Keratinocyte (primary cell): ENCODE measurements at regions not wholly inside any gene's neighbourhood (a gene's known extent, or its start where the extent isn't known, plus 50 kb on each side); places are given as distances from the start of the nearest gene placed in this dataset.

Source experiments
- DNase-seq: peaks from one replicate; pipeline ENCODE4 v3.0.0-alpha.2; 2011; ENCODE audit warnings: low read depth, missing footprints, low spot score
- FAIRE-seq: peaks from 2 replicates; lab custom pipeline; 2011; peaks lifted over from hg19 to GRCh38; lab: Jason Lieb, UNC
- H2AFZ ChIP-seq: 2 replicates; pipeline ENCODE4 v1.6.0; 2012; ENCODE audit warnings: low read length, control low read depth, inconsistent platforms; ENCODE audit not compliant: control insufficient read depth
- H3K27ac ChIP-seq: 2 replicates; pipeline ENCODE4 v1.5.1; 2011; ENCODE audit warnings: low read length; ENCODE audit not compliant: control insufficient read depth, insufficient read depth
- H3K27me3 ChIP-seq: 3 replicates; pipeline ENCODE4 v1.6.0; 2011; ENCODE audit warnings: low read length; ENCODE audit not compliant: control insufficient read depth, insufficient read depth; ENCODE audit errors: extremely low read depth
- H3K36me3 ChIP-seq, 2 experiments: 2 replicates in 1 of 2; 3 replicates in 1 of 2; pipeline ENCODE4 v1.5.1; 2011; ENCODE audit warnings: low read length in 2 of 2, mild to moderate bottlenecking in 1 of 2; ENCODE audit not compliant: control insufficient read depth in 2 of 2, insufficient read depth in 2 of 2; ENCODE audit errors: extremely low read depth in 1 of 2
- H3K4me1 ChIP-seq: 3 replicates; pipeline ENCODE4 v1.5.1; 2011; ENCODE audit warnings: low read length; ENCODE audit not compliant: control insufficient read depth, insufficient read depth; ENCODE audit errors: extremely low read depth
- H3K4me2 ChIP-seq: 3 replicates; pipeline ENCODE4 v1.6.0; 2011; ENCODE audit warnings: low read depth, low read length; ENCODE audit not compliant: control insufficient read depth, insufficient read depth; ENCODE audit errors: extremely low read depth
- H3K4me3 ChIP-seq, 3 experiments: fragments of 200-600 bp in 1 of 3; sonication (generic) in 1 of 3; 2 replicates in 2 of 3; 3 replicates in 1 of 3; pipeline ENCODE4 v1.5.1; 2011 to 2016; ENCODE audit warnings: low read length in 3 of 3, mild to moderate bottlenecking in 3 of 3, control low read depth in 2 of 3, inconsistent platforms in 1 of 3, low read depth in 1 of 3, mixed read lengths in 1 of 3, mixed run types in 1 of 3, moderate library complexity in 1 of 3; ENCODE audit not compliant: control insufficient read depth in 2 of 3, insufficient read depth in 2 of 3; ENCODE audit errors: extremely low read depth in 1 of 3
- H3K79me2 ChIP-seq: 2 replicates; pipeline ENCODE4 v1.6.0; 2012; ENCODE audit warnings: low read length; ENCODE audit not compliant: control insufficient read depth, insufficient read depth
- H3K9ac ChIP-seq: 3 replicates; pipeline ENCODE4 v1.6.0; 2011; ENCODE audit warnings: low read length; ENCODE audit not compliant: control insufficient read depth, insufficient read depth; ENCODE audit errors: extremely low read depth
- H3K9me1 ChIP-seq: 3 replicates; pipeline ENCODE4 v1.6.0; 2011; ENCODE audit warnings: low read length; ENCODE audit not compliant: control insufficient read depth, insufficient read depth; ENCODE audit errors: extremely low read depth
- H3K9me3 ChIP-seq: 2 replicates; pipeline ENCODE4 v1.5.1; 2012; ENCODE audit warnings: low read depth, low read length; ENCODE audit not compliant: control insufficient read depth
- H4K20me1 ChIP-seq: 3 replicates; pipeline ENCODE4 v1.6.0; 2011; ENCODE audit warnings: low read length; ENCODE audit not compliant: control insufficient read depth, insufficient read depth; ENCODE audit errors: extremely low read depth
- EZH2 ChIP-seq: IDR thresholded peaks from one replicate; pipeline ENCODE4 v1.6.1; 2012; ENCODE audit warnings: inconsistent platforms, mild to moderate bottlenecking, low read length, moderate library complexity
- dilution Hi-C: fragments of 300-500 bp; cut with MboI; formaldehyde crosslinking; loops from one replicate; pipeline ENCODE4 v1.7.0; 2020; ENCODE audit warnings: low sequenced_read_pairs; ENCODE audit not compliant: extremely low pct_ligation_motif_present
- TF ChIP-seq, protein P1 (sequence below), 3 experiments: IDR thresholded peaks in 1 of 3; conservative IDR thresholded peaks in 1 of 3; optimal IDR thresholded peaks in 1 of 3; 2 replicates in 2 of 3; 3 replicates in 1 of 3; pipeline versions ENCODE3 to v1.5.1; 2011; ENCODE audit warnings: low read length in 3 of 3, mild to moderate bottlenecking in 3 of 3, moderate library complexity in 2 of 3, control low read depth in 1 of 3, inconsistent platforms in 1 of 3; ENCODE audit not compliant: insufficient read depth in 2 of 3; ENCODE audit errors: extremely low read depth in 1 of 3

GRCh38 chr14:61176686-61177085 is 104.5 kb downstream of the TMEM30B start:
- H3K9me1 ChIP-seq, result no peaks in the 10 kb centered on the region
- H3K27me3 ChIP-seq, result no peaks in the 10 kb centered on the region
- H3K79me2 ChIP-seq, result no peaks in the 10 kb centered on the region
- no peak overlapping the region for H3K27ac ChIP-seq
- H3K9me3 ChIP-seq, result peaks cover 3% of the 10 kb centered on the region
- H3K4me3 ChIP-seq, result no peak overlapping the region
- H3K36me3 ChIP-seq, result no peaks in the 10 kb centered on the region
- H3K4me2 ChIP-seq, result no peak overlapping the region
- dilution Hi-C loops, result no loop called here
- no peak overlapping the region for H2AFZ ChIP-seq
- DNase-seq (no peak), FAIRE-seq (no peak)
- H4K20me1 ChIP-seq, result no peaks in the 10 kb centered on the region
- no peak for TF ChIP-seq EZH2
- TF ChIP-seq, protein P1, sequence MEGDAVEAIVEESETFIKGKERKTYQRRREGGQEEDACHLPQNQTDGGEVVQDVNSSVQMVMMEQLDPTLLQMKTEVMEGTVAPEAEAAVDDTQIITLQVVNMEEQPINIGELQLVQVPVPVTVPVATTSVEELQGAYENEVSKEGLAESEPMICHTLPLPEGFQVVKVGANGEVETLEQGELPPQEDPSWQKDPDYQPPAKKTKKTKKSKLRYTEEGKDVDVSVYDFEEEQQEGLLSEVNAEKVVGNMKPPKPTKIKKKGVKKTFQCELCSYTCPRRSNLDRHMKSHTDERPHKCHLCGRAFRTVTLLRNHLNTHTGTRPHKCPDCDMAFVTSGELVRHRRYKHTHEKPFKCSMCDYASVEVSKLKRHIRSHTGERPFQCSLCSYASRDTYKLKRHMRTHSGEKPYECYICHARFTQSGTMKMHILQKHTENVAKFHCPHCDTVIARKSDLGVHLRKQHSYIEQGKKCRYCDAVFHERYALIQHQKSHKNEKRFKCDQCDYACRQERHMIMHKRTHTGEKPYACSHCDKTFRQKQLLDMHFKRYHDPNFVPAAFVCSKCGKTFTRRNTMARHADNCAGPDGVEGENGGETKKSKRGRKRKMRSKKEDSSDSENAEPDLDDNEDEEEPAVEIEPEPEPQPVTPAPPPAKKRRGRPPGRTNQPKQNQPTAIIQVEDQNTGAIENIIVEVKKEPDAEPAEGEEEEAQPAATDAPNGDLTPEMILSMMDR (optimal IDR thresholded peaks at IDR 0.05 in 1 of 3, IDR thresholded peaks at IDR 0.05 in 1 of 3, conservative IDR thresholded peaks at IDR 0.05 in 1 of 3; ENCODE audit: extremely low read depth in 1 of 3, insufficient read depth in 2 of 3, low read length in 3 of 3), result no peak
- H3K4me1 ChIP-seq, result peaks cover 26% of the 10 kb centered on the region
- no peak overlapping the region for H3K9ac ChIP-seq

DNA sequence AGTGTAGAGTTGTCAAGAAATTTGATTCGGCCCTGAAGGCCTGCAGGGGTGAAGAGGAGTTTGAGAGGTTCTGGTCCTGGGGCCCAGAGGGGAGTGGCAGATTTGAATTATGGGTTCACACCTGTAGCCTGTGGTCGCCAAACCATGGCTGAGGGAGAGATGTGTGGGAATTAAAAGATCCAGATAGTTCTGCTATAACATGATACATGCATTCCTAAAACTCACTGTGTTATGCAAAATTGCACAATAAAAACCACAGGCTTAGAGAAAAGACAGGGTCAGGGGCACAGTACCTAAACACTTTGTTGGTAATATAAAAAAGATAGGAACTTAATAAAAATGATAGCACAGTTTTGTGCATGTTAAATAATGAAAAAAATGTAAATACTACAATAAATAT is 106.2 kb downstream of the TMEM30B start:
- H3K4me1 ChIP-seq, result peaks cover 26% of the 10 kb centered on the region
- H3K4me2 ChIP-seq, result no peak overlapping the region
- H2AFZ ChIP-seq, result no peak overlapping the region
- dilution Hi-C loops, result no loop called here
- H3K4me3 ChIP-seq, result no peak overlapping the region
- FAIRE-seq (no peak), DNase-seq (no peak)
- TF ChIP-seq, protein P1 (optimal IDR thresholded peaks at IDR 0.05 in 1 of 3, IDR thresholded peaks at IDR 0.05 in 1 of 3, conservative IDR thresholded peaks at IDR 0.05 in 1 of 3; ENCODE audit: extremely low read depth in 1 of 3, insufficient read depth in 2 of 3, low read length in 3 of 3), result no peak
- TF ChIP-seq EZH2, result no peak
- H3K36me3 ChIP-seq, result no peaks in the 10 kb centered on the region
- H3K27me3 ChIP-seq, result no peaks in the 10 kb centered on the region
- no peak overlapping the region for H3K9ac ChIP-seq
- no peak overlapping the region for H3K27ac ChIP-seq
- peaks cover 3% of the 10 kb centered on the region for H3K9me3 ChIP-seq
- no peaks in the 10 kb centered on the region for H3K9me1 ChIP-seq
- no peaks in the 10 kb centered on the region for H3K79me2 ChIP-seq
- no peaks in the 10 kb centered on the region for H4K20me1 ChIP-seq
